Panc1 (cell line): ENCODE measurements at regions not wholly inside any gene's neighbourhood (a gene's known extent, or its start where the extent isn't known, plus 50 kb on each side); places are given as distances from the start of the nearest gene placed in this dataset.

ENCODE experiments used
- ATAC-seq: fragments of 200-7000 bp; cut with Tn5 transposase; 2 replicates; pipeline ENCODE4 v1.9.1; 2020; ENCODE audit warnings: mild to moderate bottlenecking, moderate library complexity
- BruUV-seq: library from RNA; stranded (reverse); fragments of 400-500 nt; replicated peaks from 2 replicates; lab custom pipeline; 2021; lab: Mats Ljungman, UMichigan
- CTCF ChIA-PET: fragments of 300-600 bp; sonication (Branson Sonifier 250); formaldehyde crosslinking; loops from one replicate; lab custom pipeline; 2022; ENCODE audit warnings: antibody characterized with exemption; lab: Charles Lee
- POLR2A ChIA-PET: fragments of 300-600 bp; sonication (Branson Sonifier 250); formaldehyde crosslinking; loops from one replicate; lab custom pipeline; 2022; ENCODE audit warnings: antibody characterized with exemption; lab: Charles Lee
- DNase-seq: peaks from one replicate; pipeline ENCODE4 v3.0.0-alpha.2; 2010; ENCODE audit warnings: low read depth, low spot score
- H3K27ac ChIP-seq: 2 replicates; pipeline ENCODE4 v1.5.1; 2011; ENCODE audit warnings: mild to moderate bottlenecking, low read length, inconsistent platforms
- H3K27me3 ChIP-seq: fragments of 200-500 bp; sonication (Bioruptor generic); 2 replicates; pipeline ENCODE4 v1.6.0; 2014; ENCODE audit warnings: low read length, inconsistent platforms; ENCODE audit not compliant: control insufficient read depth, insufficient read depth
- H3K36me3 ChIP-seq: fragments of 200-500 bp; sonication (Bioruptor generic); 2 replicates; pipeline ENCODE4 v1.5.1; 2014; ENCODE audit warnings: inconsistent platforms, mild to moderate bottlenecking, low read length, moderate library complexity; ENCODE audit not compliant: control insufficient read depth, insufficient read depth
- H3K4me1 ChIP-seq: 2 replicates; pipeline ENCODE4 v1.5.1; 2011; ENCODE audit warnings: inconsistent platforms, mild to moderate bottlenecking, low read length, moderate library complexity; ENCODE audit not compliant: control insufficient read depth, insufficient read depth
- H3K4me3 ChIP-seq, 2 experiments: 2 replicates each; pipeline ENCODE4 v1.5.1; 2011 to 2012; ENCODE audit warnings: low read depth in 2 of 2, low read length in 2 of 2, mild to moderate bottlenecking in 2 of 2, inconsistent platforms in 1 of 2, moderate library complexity in 1 of 2
- H3K9me3 ChIP-seq: fragments of 200-500 bp; sonication (Bioruptor generic); 2 replicates; pipeline ENCODE4 v1.5.1; 2014; ENCODE audit warnings: low read depth, mild to moderate bottlenecking, inconsistent platforms, low read length, moderate library complexity; ENCODE audit not compliant: control insufficient read depth, insufficient read depth
- POLR2AphosphoS5 ChIP-seq: IDR thresholded peaks from 2 replicates; pipeline ENCODE4 v1.6.1; 2012; ENCODE audit warnings: mild to moderate bottlenecking, low read depth, low read length, moderate library complexity
- SIN3A ChIP-seq: IDR thresholded peaks from 2 replicates; pipeline ENCODE4 v1.6.1; 2012; ENCODE audit warnings: low read depth, mild to moderate bottlenecking, low read length, moderate library complexity, borderline replicate concordance; ENCODE audit not compliant: insufficient read depth
- TCF7L2 ChIP-seq: IDR thresholded peaks from 2 replicates; pipeline ENCODE4 v1.6.1; 2011; ENCODE audit warnings: mild to moderate bottlenecking, low read depth, low read length, inconsistent platforms
- in situ Hi-C: cut with HindIII; loops from 2 replicates; pipeline ENCODE4 v1.10.0; 2016; ENCODE audit warnings: low sequenced_read_pairs, low pct_unique_long_range_greater_than_20kb
- intact Hi-C: fragments of 100-400 bp; cut with micrococcal nuclease; formaldehyde crosslinking; loops from one replicate; pipeline ENCODE4 v1.10.0; 2022; ENCODE audit not compliant: unreplicated experiment
- TF ChIP-seq, protein P1 (sequence below): fragments of 450-650 bp; IDR thresholded peaks from 2 replicates; pipeline ENCODE4 v1.5.1; 2017; ENCODE audit warnings: mild to moderate bottlenecking
- TF ChIP-seq, protein P2 (sequence below), 2 experiments: IDR thresholded peaks; 2 replicates each; pipeline ENCODE4 v1.6.1; 2011 to 2012; ENCODE audit warnings: low read depth in 2 of 2, control low read depth in 1 of 2, low read length in 1 of 2, mild to moderate bottlenecking in 1 of 2, moderate library complexity in 1 of 2; ENCODE audit not compliant: insufficient read depth in 1 of 2

DNA sequence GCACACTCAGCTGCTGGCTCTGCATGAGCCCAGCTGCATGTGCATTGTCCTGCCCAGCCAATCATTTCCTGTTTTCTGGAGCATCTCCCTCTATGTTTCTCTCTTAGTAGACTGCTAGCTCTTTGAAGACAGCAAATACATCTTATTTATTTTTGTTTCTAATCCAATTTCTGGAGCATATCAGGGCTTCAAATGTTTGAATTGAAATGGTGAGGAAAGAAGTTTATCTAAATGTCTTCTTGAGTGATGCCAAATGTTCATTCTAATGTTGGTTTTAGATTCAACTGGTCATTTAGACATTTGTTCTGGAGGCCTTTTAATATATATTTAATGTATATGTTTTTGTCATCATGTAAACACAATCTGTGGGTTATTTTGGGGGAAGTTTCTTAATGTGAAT lies 141.9 kb downstream of the DNAJB9 start:
- Histone ChIP-seq H3K4me3 (no peak overlapping the region), H3K27me3 (no peaks in the 10 kb centered on the region), H3K27ac (no peak overlapping the region), H3K36me3 (no peaks in the 10 kb centered on the region), H3K4me1 (no peaks in the 10 kb centered on the region), H3K9me3 (no peaks in the 10 kb centered on the region)
- no TSS peak for BruUV-seq
- TF ChIP-seq TCF7L2 (no peak), SIN3A (no peak), POLR2AphosphoS5 (no peak)
- TF ChIP-seq, protein P1, sequence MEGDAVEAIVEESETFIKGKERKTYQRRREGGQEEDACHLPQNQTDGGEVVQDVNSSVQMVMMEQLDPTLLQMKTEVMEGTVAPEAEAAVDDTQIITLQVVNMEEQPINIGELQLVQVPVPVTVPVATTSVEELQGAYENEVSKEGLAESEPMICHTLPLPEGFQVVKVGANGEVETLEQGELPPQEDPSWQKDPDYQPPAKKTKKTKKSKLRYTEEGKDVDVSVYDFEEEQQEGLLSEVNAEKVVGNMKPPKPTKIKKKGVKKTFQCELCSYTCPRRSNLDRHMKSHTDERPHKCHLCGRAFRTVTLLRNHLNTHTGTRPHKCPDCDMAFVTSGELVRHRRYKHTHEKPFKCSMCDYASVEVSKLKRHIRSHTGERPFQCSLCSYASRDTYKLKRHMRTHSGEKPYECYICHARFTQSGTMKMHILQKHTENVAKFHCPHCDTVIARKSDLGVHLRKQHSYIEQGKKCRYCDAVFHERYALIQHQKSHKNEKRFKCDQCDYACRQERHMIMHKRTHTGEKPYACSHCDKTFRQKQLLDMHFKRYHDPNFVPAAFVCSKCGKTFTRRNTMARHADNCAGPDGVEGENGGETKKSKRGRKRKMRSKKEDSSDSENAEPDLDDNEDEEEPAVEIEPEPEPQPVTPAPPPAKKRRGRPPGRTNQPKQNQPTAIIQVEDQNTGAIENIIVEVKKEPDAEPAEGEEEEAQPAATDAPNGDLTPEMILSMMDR: no peak
- TF ChIP-seq, protein P2, sequence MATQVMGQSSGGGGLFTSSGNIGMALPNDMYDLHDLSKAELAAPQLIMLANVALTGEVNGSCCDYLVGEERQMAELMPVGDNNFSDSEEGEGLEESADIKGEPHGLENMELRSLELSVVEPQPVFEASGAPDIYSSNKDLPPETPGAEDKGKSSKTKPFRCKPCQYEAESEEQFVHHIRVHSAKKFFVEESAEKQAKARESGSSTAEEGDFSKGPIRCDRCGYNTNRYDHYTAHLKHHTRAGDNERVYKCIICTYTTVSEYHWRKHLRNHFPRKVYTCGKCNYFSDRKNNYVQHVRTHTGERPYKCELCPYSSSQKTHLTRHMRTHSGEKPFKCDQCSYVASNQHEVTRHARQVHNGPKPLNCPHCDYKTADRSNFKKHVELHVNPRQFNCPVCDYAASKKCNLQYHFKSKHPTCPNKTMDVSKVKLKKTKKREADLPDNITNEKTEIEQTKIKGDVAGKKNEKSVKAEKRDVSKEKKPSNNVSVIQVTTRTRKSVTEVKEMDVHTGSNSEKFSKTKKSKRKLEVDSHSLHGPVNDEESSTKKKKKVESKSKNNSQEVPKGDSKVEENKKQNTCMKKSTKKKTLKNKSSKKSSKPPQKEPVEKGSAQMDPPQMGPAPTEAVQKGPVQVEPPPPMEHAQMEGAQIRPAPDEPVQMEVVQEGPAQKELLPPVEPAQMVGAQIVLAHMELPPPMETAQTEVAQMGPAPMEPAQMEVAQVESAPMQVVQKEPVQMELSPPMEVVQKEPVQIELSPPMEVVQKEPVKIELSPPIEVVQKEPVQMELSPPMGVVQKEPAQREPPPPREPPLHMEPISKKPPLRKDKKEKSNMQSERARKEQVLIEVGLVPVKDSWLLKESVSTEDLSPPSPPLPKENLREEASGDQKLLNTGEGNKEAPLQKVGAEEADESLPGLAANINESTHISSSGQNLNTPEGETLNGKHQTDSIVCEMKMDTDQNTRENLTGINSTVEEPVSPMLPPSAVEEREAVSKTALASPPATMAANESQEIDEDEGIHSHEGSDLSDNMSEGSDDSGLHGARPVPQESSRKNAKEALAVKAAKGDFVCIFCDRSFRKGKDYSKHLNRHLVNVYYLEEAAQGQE (IDR thresholded peaks at IDR 0.05; ENCODE audit: insufficient read depth in 1 of 2, low read depth in 2 of 2, low read length in 1 of 2): no peak
- intact Hi-C loops (no loop called here), in situ Hi-C loops (no loop called here)
- ATAC-seq (no peak), DNase-seq (no peak)
- POLR2A ChIA-PET: no interaction called here
- CTCF ChIA-PET: no interaction called here

DNA sequence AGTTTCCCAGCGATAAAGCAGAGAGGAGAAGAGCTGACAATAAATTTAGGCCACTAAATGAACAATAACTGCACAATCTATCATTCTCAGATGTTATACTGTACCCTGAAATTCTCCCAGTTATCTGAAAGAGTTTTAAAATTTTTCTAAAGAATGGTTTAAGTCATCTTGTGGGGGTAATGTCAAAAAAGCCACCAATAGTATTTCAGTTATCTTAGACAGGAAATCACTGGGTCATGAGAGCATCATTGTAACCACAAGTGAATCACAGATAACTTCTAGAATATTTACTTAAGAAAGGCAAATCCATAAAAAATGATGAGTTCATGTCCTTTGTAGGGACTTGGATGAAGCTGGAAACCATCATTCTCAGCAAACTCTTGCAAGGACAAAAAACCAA lies 147.1 kb downstream of the DNAJB9 start:
- CTCF ChIA-PET: no interaction called here
- no peaks in the 10 kb centered on the region for H3K27me3 ChIP-seq
- H3K9me3 ChIP-seq: no peaks in the 10 kb centered on the region
- intact Hi-C loops (no loop called here), in situ Hi-C loops (no loop called here)
- no peak overlapping the region for H3K4me3 ChIP-seq
- DNase-seq: no peak
- H3K36me3 ChIP-seq: no peaks in the 10 kb centered on the region
- no peak overlapping the region for H3K27ac ChIP-seq
- no peaks in the 10 kb centered on the region for H3K4me1 ChIP-seq
- BruUV-seq: no TSS peak
- no peak for TF ChIP-seq POLR2AphosphoS5
- TF ChIP-seq, protein P2 (IDR thresholded peaks at IDR 0.05; ENCODE audit: insufficient read depth in 1 of 2, low read depth in 2 of 2, low read length in 1 of 2): no peak
- ATAC-seq: no peak
- POLR2A ChIA-PET: no interaction called here
